GM12892 (cell line): ENCODE measurements at regions not wholly inside any gene's neighbourhood (a gene's known extent, or its start where the extent isn't known, plus 50 kb on each side); places are given as distances from the start of the nearest gene placed in this dataset.

Experiments
- DNase-seq: peaks from one replicate; pipeline ENCODE4 v3.0.0; 2011; ENCODE audit not compliant: insufficient read length
- FAIRE-seq: peaks from 2 replicates; lab custom pipeline; 2011; peaks lifted over from hg19 to GRCh38; lab: Jason Lieb, UNC
- POLR2A ChIP-seq: IDR thresholded peaks from 2 replicates; pipeline ENCODE4 v1.6.1; 2011; ENCODE audit warnings: low read depth, low read length, control low read depth
- POLR2AphosphoS5 ChIP-seq: IDR thresholded peaks from 2 replicates; pipeline ENCODE4 v1.6.1; 2011; ENCODE audit warnings: low read depth, low read length, control low read depth
- TAF1 ChIP-seq: IDR thresholded peaks from 2 replicates; pipeline ENCODE4 v1.6.1; 2011; ENCODE audit warnings: low read depth, mild to moderate bottlenecking, control low read depth, low read length, borderline replicate concordance

GRCh38 chr12:60997869-60998378 is 1262.3 kb upstream of the USP15 start:
- DNase-seq (no peak), FAIRE-seq (no peak)
- no peak for TF ChIP-seq POLR2AphosphoS5
- TF ChIP-seq POLR2A, result no peak
- no peak for TF ChIP-seq TAF1

DNA sequence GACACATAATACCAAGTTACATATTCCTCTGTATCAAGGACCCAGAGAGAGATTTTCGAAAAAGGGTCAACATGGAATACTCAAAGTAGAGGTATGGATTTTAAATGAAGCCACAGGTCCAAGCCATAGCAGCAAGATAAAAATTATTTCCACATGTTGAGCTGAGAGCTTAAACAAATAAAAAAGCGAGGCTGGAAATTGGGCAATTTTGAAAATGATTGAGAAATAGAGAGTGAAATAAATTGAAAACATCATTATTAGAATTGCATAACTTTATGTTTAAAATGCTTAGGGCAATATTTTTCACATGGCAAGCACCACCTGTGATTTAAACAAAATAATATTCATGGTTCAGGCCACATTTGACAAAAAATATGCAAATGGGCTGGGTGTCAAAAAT is 1251.0 kb upstream of the USP15 start:
- no peak for TF ChIP-seq TAF1
- TF ChIP-seq POLR2A, result no peak
- no peak for TF ChIP-seq POLR2AphosphoS5
- no peak for DNase-seq
- FAIRE-seq, result no peak

- TF ChIP-seq POLR2AphosphoS5 (no peak), TAF1 (no peak), POLR2A (no peak)
- no peak for FAIRE-seq
- DNase-seq, result no peak
Observed at GRCh38 chr12:61011767-61012423, 1248.3 kb upstream of the USP15 start.

DNA sequence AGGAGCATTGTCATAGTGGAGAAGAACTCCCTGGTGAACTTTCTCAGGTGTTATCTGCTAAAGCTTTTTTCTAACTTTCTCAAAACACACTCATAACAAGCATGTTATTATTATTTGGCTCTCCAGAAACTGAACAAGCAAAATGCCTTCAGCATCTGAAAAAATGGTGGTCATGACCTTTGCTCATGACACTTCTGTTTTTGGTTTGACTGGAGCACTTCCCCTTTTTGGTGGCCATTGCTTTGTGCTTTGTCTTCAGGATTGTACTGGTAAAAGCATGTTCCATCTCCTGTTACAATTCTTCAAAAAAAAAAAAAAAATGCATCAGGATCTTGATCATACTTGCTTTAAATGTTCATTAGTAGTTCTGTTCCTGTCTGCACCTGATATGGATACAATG is 1241.6 kb upstream of the USP15 start:
- DNase-seq (no peak), FAIRE-seq (no peak)
- TF ChIP-seq TAF1 (no peak), POLR2A (no peak), POLR2AphosphoS5 (no peak)

GRCh38 chr12:61023231-61023630 is 1237.0 kb upstream of the USP15 start:
- FAIRE-seq, result no peak
- no peak for DNase-seq
- TF ChIP-seq POLR2A, result no peak
- no peak for TF ChIP-seq TAF1
- no peak for TF ChIP-seq POLR2AphosphoS5

DNA sequence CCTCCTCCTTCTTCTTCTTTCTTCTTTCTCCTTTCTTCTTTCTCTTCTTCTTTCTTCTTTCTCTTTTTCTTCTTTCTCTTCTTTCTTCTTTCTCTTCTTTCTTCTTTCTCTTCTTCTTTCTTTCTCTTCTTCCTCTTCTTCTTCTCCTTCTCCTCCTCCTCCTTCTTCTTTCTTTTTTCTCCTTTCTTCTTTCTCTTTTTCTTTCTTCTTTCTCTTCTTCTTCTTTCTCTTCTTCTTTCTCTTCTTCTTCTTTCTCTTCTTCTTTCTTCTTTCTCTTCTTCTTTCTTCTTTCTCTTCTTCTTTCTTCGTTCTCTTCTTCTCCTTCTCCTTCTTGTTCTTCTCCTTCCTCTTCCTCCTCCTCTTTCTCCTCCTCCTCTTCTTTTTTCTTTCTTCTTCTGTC is 1230.7 kb upstream of the USP15 start:
- DNase-seq, result no peak
- TF ChIP-seq POLR2A, result no peak
- no peak for TF ChIP-seq TAF1
- no peak for TF ChIP-seq POLR2AphosphoS5
- FAIRE-seq, result no peak

DNA sequence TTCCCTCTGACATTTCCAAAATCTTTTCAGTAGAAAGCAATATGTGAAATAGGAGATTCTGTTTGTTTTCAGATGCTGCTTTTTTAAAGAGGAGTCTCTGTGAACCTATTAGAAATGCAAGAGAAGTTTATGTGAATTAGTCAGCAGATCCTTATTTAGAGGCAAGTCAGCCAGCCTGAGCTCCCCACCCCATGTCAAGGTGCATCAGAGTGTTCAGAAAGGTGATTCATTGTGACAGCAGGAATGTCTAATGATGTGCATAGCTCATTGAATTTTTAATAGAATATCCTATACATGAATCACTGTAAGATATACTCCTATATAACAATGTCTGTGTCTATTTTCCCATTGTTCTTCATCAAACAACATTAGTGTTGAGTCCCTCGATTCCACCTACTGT is 1222.4 kb upstream of the USP15 start:
- TF ChIP-seq TAF1, result no peak
- TF ChIP-seq POLR2AphosphoS5, result no peak
- no peak for TF ChIP-seq POLR2A
- DNase-seq (no peak), FAIRE-seq (no peak)

DNA sequence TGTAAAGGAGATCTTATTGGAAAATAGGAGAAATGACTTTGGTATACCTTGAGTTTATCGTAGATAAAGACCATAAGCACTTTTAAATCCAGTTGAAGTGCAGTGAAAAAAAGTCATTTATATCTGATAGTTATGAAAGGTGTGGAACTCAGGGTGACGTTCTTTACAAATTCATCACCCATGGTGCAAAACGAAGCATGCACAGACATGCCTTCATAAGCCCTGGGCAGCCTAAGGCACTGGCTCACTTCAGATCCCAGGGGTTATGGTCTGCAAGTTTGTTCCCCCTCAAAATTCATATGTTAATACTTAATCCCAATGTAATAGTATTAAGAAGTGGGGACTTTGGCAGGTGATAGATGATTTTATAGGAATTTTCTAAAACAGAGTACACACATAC is 1216.4 kb upstream of the USP15 start:
- DNase-seq (no peak), FAIRE-seq (no peak)
- no peak for TF ChIP-seq POLR2A
- TF ChIP-seq POLR2AphosphoS5, result no peak
- TF ChIP-seq TAF1, result no peak

DNA sequence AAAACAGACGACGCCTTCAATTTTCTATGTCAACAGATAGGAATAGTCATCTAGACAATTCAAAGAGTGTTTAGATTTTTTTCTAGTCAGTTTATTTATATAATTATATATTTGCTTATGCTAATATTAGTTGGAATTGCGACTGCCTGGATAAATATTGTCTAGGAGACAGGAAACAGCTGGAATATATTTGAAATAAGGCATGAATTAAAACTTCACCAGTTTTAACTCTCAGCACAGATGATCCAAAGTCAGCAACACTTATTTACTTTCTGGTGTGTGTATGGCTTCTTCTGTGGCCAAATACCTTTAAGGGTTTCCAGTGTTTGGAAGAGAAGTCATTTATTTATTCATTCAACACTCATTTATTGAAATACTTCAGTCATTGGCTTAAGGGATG is 1215.4 kb upstream of the USP15 start:
- DNase-seq (no peak), FAIRE-seq (no peak)
- TF ChIP-seq POLR2A (no peak), POLR2AphosphoS5 (no peak), TAF1 (no peak)

DNA sequence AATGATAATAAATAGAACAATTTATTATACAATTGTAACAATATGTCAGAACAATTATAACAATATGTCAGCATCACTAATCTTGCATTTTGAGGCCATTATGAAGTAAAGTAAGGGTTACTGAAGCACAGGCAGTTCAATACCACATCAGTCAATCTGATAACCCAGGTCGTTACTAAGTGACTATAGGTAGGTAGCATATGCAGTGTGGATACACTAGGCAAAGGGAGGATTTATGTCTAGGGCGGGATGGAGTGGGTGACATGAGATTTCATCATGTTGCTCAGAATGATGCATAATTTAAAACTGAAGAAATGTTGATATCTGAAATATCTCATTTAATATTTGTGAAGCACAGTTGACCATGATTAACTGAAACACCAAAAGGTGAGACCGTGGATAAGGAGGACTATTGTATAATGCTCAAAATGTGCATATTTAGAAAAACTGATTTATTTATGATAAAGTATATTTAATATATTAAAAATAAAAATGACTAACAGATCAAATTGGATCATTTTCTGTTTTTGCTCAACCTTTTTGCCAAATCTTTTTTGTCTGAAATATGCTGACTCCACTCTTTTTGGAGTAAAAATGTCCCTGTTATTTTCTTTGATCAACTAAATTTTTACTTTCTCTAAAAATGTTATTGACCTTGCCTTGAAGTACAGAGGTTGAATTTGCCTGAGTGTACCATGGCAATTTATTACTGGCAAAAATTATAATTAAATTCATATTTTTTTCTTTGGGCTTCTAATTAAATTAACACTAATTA is 1189.4 kb upstream of the USP15 start:
- DNase-seq (no peak), FAIRE-seq (no peak)
- no peak for TF ChIP-seq TAF1
- TF ChIP-seq POLR2A, result no peak
- no peak for TF ChIP-seq POLR2AphosphoS5

GRCh38 chr12:61072717-61073116 is 1187.5 kb upstream of the USP15 start:
- no peak for TF ChIP-seq POLR2A
- no peak for TF ChIP-seq POLR2AphosphoS5
- no peak for TF ChIP-seq TAF1
- DNase-seq (no peak), FAIRE-seq (no peak)
